GM12878 (cell line): ENCODE measurements at regions not wholly inside any gene's neighbourhood (a gene's known extent, or its start where the extent isn't known, plus 50 kb on each side); places are given as distances from the start of the nearest gene placed in this dataset.

Source experiments
- ATAC-seq: fragments of 200-7000 bp; cut with Tn5 transposase; 3 replicates; pipeline ENCODE4 v1.9.1; 2020; ENCODE audit warnings: mild to moderate bottlenecking, moderate library complexity
- BruUV-seq: library from RNA; stranded (reverse); fragments of 400-500 nt; replicated peaks from 2 replicates; lab custom pipeline; 2021; lab: Mats Ljungman, UMichigan
- CTCF ChIA-PET: fragments of 300-600 bp; sonication (Branson Sonifier 250); formaldehyde crosslinking; extraction: SDS; loops from one replicate; lab custom pipeline; 2021; ENCODE audit warnings: inconsistent platforms; lab: Yijun Ruan, JAX
- POLR2A ChIA-PET: fragments of 350-600 bp; formaldehyde crosslinking; extraction: SDS; loops from one replicate; lab custom pipeline; 2021; ENCODE audit warnings: inconsistent platforms; lab: Charles Lee
- RAD21 ChIA-PET: fragments of 300-600 bp; sonication (Branson Sonifier 250); formaldehyde crosslinking; loops from one replicate; lab custom pipeline; 2023; ENCODE audit warnings: antibody characterized with exemption; ENCODE audit not compliant: unreplicated experiment; lab: Charles Lee
- SMC1A ChIA-PET: fragments of 300-600 bp; sonication (Branson Sonifier 250); formaldehyde crosslinking; loops from one replicate; lab custom pipeline; 2023; ENCODE audit not compliant: unreplicated experiment, uncharacterized antibody; lab: Charles Lee
- DNase-seq: peaks from one replicate; pipeline ENCODE4 v3.0.0-alpha.2; 2011; ENCODE audit warnings: low read depth, low spot score
- FAIRE-seq: peaks from 3 replicates; lab custom pipeline; 2011; peaks lifted over from hg19 to GRCh38; lab: Jason Lieb, UNC
- H2AFZ ChIP-seq: 2 replicates; pipeline ENCODE4 v1.6.0; 2011; ENCODE audit warnings: low read depth, low read length, control low read depth; ENCODE audit not compliant: control insufficient read depth
- H3K27ac ChIP-seq: 2 replicates; pipeline ENCODE4 v1.5.1; 2011; ENCODE audit warnings: control low read depth; ENCODE audit not compliant: control insufficient read depth, insufficient read depth
- H3K27me3 ChIP-seq, 2 experiments: replicated peaks in 1 of 2; 2 replicates each; pipeline versions ENCODE4 v1.6.0 to v1.6.1; 2011; ENCODE audit warnings: low read length in 1 of 2; ENCODE audit not compliant: control insufficient read depth in 2 of 2, insufficient read depth in 2 of 2
- H3K36me3 ChIP-seq, 2 experiments: 2 replicates each; pipeline ENCODE4 v1.5.1; 2011; ENCODE audit warnings: low read length in 1 of 2; ENCODE audit not compliant: control insufficient read depth in 2 of 2, insufficient read depth in 2 of 2
- H3K4me1 ChIP-seq: 2 replicates; pipeline ENCODE4 v1.6.1; 2011; ENCODE audit warnings: mild to moderate bottlenecking, low read length, moderate library complexity, mixed read lengths; ENCODE audit not compliant: control insufficient read depth, insufficient read depth
- H3K4me2 ChIP-seq: 2 replicates; pipeline ENCODE4 v1.6.0; 2011; ENCODE audit warnings: control low read depth; ENCODE audit not compliant: control insufficient read depth, insufficient read depth
- H3K4me3 ChIP-seq: fragments of 200-600 bp; sonication (generic); 2 replicates; pipeline ENCODE4 v1.5.1; 2016
- H3K79me2 ChIP-seq: 2 replicates; pipeline ENCODE4 v1.6.0; 2011; ENCODE audit warnings: low read length; ENCODE audit not compliant: control insufficient read depth, insufficient read depth
- H3K9ac ChIP-seq: 2 replicates; pipeline ENCODE4 v1.8.0; 2011; ENCODE audit warnings: low read length, control low read depth, mixed read lengths; ENCODE audit not compliant: control insufficient read depth, insufficient read depth
- H3K9me3 ChIP-seq: replicated peaks from 3 replicates; pipeline ENCODE4 v1.5.1; 2011; ENCODE audit warnings: mild to moderate bottlenecking, low read length; ENCODE audit not compliant: control insufficient read depth, insufficient read depth
- H4K20me1 ChIP-seq: 2 replicates; pipeline ENCODE4 v1.6.0; 2011; ENCODE audit not compliant: control insufficient read depth, insufficient read depth
- EED ChIP-seq: sonication (generic); IDR thresholded peaks from 2 replicates; pipeline ENCODE4 v1.6.1; 2016; ENCODE audit warnings: antibody characterized with exemption, low read depth
- GABPA ChIP-seq: IDR thresholded peaks from 2 replicates; pipeline ENCODE4 v1.6.1; 2014; ENCODE audit warnings: antibody characterized with exemption, low read depth, mild to moderate bottlenecking, inconsistent platforms
- HDGF ChIP-seq: fragments of 450-650 bp; IDR thresholded peaks from 2 replicates; pipeline ENCODE4 v1.6.1; 2016; ENCODE audit warnings: antibody characterized with exemption
- IRF4 ChIP-seq: IDR thresholded peaks from 2 replicates; pipeline ENCODE4 v1.6.1; 2011; ENCODE audit warnings: low read depth, low read length
- JUND ChIP-seq: IDR thresholded peaks from 2 replicates; pipeline ENCODE4 v1.6.1; 2012; ENCODE audit warnings: low read depth, mild to moderate bottlenecking, low read length, improper control_type of control experiment, moderate library complexity
- MXI1 ChIP-seq: fragments of 150-350 bp; IDR thresholded peaks from 2 replicates; pipeline ENCODE4 v1.6.1; 2011; ENCODE audit warnings: low read depth, mild to moderate bottlenecking, inconsistent platforms, low read length, improper control_type of control experiment
- MYB ChIP-seq: fragments of 150-350 bp; IDR thresholded peaks from 2 replicates; pipeline ENCODE4 v1.6.1; 2014; ENCODE audit warnings: mild to moderate bottlenecking, low read depth, low read length, borderline replicate concordance
- NRF1 ChIP-seq: conservative IDR thresholded peaks from 2 replicates; pipeline ENCODE4 v1.6.1; 2011; ENCODE audit warnings: mild to moderate bottlenecking, low read depth, low read length, improper control_type of control experiment
- SMC3 ChIP-seq: IDR thresholded peaks from 2 replicates; pipeline ENCODE4 v1.6.1; 2011; ENCODE audit warnings: low read length, improper control_type of control experiment, borderline replicate concordance
- STAT3 ChIP-seq: IDR thresholded peaks from 2 replicates; pipeline ENCODE4 v1.6.1; 2011; ENCODE audit warnings: low read depth, low read length, improper control_type of control experiment
- SUPT20H ChIP-seq: IDR thresholded peaks from 2 replicates; pipeline ENCODE4 v1.6.1; 2011; ENCODE audit warnings: low read depth, mild to moderate bottlenecking, low read length, moderate library complexity, borderline replicate concordance; ENCODE audit not compliant: control insufficient read depth
- TARDBP ChIP-seq: IDR thresholded peaks from 2 replicates; pipeline ENCODE4 v1.6.1; 2016; ENCODE audit warnings: borderline replicate concordance
- ZNF217 ChIP-seq: fragments of 450-650 bp; IDR thresholded peaks from 2 replicates; pipeline ENCODE4 v1.6.1; 2017; ENCODE audit warnings: antibody characterized with exemption, mild to moderate bottlenecking
- ZSCAN29 ChIP-seq: fragments of 450-650 bp; IDR thresholded peaks from 2 replicates; pipeline ENCODE4 v1.6.1; 2017; ENCODE audit warnings: mild to moderate bottlenecking, moderate library complexity
- WGBS: methylation state at CpG from one replicate; pipeline ENCODE4 v1.1.6; 2016; ENCODE audit warnings: low lambda C conversion rate; ENCODE audit not compliant: insufficient replicate concordance, insufficient coverage; ENCODE audit errors: missing lambda C conversion rate; 5-methylcytosine and 5-hydroxymethylcytosine counted together
- in situ Hi-C: fragments of 300-500 bp; cut with MboI; formaldehyde crosslinking; loops from 9 replicates; pipeline ENCODE4 v1.14.3; 2018; ENCODE audit warnings: mixed read lengths
- intact Hi-C: fragments of 100-400 bp; cut with micrococcal nuclease; formaldehyde crosslinking; loops from one replicate; pipeline ENCODE4 v1.14.2; 2022; ENCODE audit not compliant: unreplicated experiment
- TF ChIP-seq, protein P1 (sequence below): fragments of 450-650 bp; IDR thresholded peaks from 2 replicates; pipeline ENCODE4 v1.6.1; 2018; ENCODE audit warnings: borderline replicate concordance, mild to moderate bottlenecking; ENCODE audit not compliant: partially characterized antibody
- TF ChIP-seq, protein P2 (sequence below): IDR thresholded peaks from 2 replicates; pipeline ENCODE4 v1.6.1; 2011; ENCODE audit warnings: low read depth, low read length, improper control_type of control experiment, borderline replicate concordance

DNA sequence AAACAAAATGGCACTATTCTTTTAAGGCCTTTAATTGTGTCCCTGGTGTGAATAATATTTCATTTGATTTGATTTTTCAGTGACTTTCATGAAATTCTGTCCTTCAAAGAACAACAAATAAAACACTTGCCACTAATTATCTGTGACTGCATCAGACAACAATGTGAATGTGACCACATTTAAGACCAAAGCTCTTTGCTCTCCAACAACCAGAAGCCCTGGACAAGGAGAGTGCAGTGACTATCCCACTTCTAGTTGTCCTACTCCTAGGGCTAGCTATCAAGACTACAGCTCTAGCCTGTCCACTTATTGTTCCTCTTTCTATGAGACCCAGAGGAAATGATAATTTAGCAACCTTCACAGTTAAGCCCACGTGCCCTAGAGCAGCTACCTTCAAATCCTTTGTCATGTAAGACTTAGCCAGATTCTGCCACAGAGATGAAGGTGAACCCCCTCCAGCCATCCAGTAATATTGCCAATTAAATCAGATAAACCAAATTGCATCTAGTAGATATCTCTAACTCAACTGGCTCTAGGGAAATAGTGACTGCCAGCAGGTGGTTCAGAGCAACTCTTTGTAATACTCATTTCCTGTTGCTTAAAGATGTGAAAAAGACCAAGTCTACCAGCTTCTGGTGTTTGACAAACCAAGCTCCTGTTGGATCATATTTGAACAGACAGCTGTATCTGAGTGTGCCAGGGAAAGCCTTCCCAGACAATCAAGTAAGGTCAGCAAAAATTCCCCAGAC lies 142.6 kb upstream of the BLID start (continued):
- TF ChIP-seq SMC3 (no peak), STAT3 (no peak), EED (no peak), HDGF (no peak)
- TF ChIP-seq, protein P1, sequence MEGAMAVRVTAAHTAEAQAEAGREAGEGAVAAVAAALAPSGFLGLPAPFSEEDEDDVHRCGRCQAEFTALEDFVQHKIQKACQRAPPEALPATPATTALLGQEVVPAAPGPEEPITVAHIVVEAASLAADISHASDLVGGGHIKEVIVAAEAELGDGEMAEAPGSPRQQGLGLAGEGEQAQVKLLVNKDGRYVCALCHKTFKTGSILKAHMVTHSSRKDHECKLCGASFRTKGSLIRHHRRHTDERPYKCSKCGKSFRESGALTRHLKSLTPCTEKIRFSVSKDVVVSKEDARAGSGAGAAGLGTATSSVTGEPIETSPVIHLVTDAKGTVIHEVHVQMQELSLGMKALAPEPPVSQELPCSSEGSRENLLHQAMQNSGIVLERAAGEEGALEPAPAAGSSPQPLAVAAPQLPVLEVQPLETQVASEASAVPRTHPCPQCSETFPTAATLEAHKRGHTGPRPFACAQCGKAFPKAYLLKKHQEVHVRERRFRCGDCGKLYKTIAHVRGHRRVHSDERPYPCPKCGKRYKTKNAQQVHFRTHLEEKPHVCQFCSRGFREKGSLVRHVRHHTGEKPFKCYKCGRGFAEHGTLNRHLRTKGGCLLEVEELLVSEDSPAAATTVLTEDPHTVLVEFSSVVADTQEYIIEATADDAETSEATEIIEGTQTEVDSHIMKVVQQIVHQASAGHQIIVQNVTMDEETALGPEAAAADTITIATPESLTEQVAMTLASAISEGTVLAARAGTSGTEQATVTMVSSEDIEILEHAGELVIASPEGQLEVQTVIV, result no peak
- TF ChIP-seq, protein P2, sequence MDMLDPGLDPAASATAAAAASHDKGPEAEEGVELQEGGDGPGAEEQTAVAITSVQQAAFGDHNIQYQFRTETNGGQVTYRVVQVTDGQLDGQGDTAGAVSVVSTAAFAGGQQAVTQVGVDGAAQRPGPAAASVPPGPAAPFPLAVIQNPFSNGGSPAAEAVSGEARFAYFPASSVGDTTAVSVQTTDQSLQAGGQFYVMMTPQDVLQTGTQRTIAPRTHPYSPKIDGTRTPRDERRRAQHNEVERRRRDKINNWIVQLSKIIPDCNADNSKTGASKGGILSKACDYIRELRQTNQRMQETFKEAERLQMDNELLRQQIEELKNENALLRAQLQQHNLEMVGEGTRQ, result no peak

DNA sequence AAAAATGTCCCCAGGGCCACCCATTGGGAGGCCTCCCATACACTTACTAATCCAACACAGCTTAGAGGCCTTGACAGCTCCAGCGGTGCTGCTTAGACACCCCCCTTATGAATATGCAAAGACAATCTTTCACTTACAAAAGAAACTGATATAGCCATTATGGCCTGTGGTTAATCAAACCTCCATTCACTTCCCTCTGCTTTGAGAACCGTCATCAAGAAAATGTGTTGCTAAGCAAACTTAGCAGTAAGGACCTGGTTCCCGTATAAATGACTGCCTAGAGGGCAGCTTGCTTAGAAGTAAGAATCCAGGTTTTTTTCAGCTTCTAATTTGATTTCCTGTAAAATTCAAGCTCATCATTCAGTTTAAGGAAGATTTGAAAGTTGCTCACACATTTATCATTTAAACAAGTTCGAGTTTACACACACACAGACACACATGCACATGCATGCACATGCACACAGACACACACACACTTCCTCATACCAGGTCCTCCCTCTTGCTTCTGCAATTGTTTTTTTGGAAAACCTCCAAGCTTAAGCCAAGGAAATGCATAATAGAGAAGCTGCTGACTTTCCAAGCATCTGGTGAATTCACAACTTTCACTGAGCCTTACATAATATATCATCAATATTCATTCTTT lies 137.7 kb upstream of the BLID start:
- no peak for TF ChIP-seq SUPT20H
- no peak for TF ChIP-seq ZSCAN29
- TF ChIP-seq ZNF217, result no peak
- TF ChIP-seq MYB, result no peak
- no peak for TF ChIP-seq TARDBP
- TF ChIP-seq GABPA, result no peak
- TF ChIP-seq NRF1, result no peak
- no peak for TF ChIP-seq IRF4
- TF ChIP-seq MXI1, result no peak
- TF ChIP-seq JUND, result no peak
- TF ChIP-seq, all 136 proteins: peak for 0
- no peaks in the 10 kb centered on the region for H3K79me2 ChIP-seq
- H3K36me3 ChIP-seq, result no peaks in the 10 kb centered on the region
- no peak overlapping the region for H3K9ac ChIP-seq
- no peak overlapping the region for H2AFZ ChIP-seq
- no peak overlapping the region for H3K4me3 ChIP-seq
- no peak for FAIRE-seq
- RAD21 ChIA-PET, result no interaction called here
- intact Hi-C loops (no loop called here), in situ Hi-C loops (no loop called here)
- H3K27ac ChIP-seq, result no peak overlapping the region
- H3K4me1 ChIP-seq, result no peaks in the 10 kb centered on the region
- H3K4me2 ChIP-seq, result no peak overlapping the region
- POLR2A ChIA-PET, result no interaction called here
- DNase-seq, result no peak
- SMC1A ChIA-PET, result no interaction called here
- ATAC-seq, result no peak
- no peaks in the 10 kb centered on the region for H3K9me3 ChIP-seq
- WGBS, result 11% methylated on average over 4 of the region's 4 CpGs
- H3K27me3 ChIP-seq, result no peaks in the 10 kb centered on the region; a peak in 1 of 4 replicates
- CTCF ChIA-PET, result no interaction called here
- no peaks in the 10 kb centered on the region for H4K20me1 ChIP-seq
- no TSS peak for BruUV-seq
